ENCODE measurements at regions not wholly inside any gene's neighbourhood (a gene's known extent, or its start where the extent isn't known, plus 50 kb on each side); places are given as distances from the start of the nearest gene placed in this dataset.

GRCh38 chr9:8254541-8254940, 455.0 kb upstream of the DMAC1 start:
- Histone ChIP-seq H3K4me3 (ENCODE audit: low read depth, low read length) (no peak overlapping the region), H3K27me3 (ENCODE audit: control insufficient read depth, insufficient read depth, low read length) (no peaks in the 10 kb centered on the region), H3K36me3 (ENCODE audit: control insufficient read depth, insufficient read depth, low read length) (no peaks in the 10 kb centered on the region)
- DNase-seq (ENCODE audit: low read depth) (no peak), FAIRE-seq (no peak)
- no peak for TF ChIP-seq CTCF (IDR thresholded peaks at IDR 0.05; ENCODE audit: insufficient read depth, low read length, severe bottlenecking)

GRCh38 chr9:8252445-8252844, 452.9 kb upstream of the DMAC1 start:
- TF ChIP-seq CTCF (IDR thresholded peaks at IDR 0.05; ENCODE audit: insufficient read depth, low read length, severe bottlenecking) = no peak
- FAIRE-seq = no peak

GRCh38 chr9:8251566-8251965, 452.0 kb upstream of the DMAC1 start:
- Histone ChIP-seq H3K4me3 (ENCODE audit: low read depth, low read length) (no peak overlapping the region), H3K36me3 (ENCODE audit: control insufficient read depth, insufficient read depth, low read length) (no peaks in the 10 kb centered on the region), H3K27me3 (ENCODE audit: control insufficient read depth, insufficient read depth, low read length) (no peaks in the 10 kb centered on the region)
- no peak for DNase-seq (ENCODE audit: low read depth)
- FAIRE-seq = peak; percentile 7
- TF ChIP-seq CTCF (IDR thresholded peaks at IDR 0.05; ENCODE audit: insufficient read depth, low read length, severe bottlenecking) = no peak

More at GRCh38 chr9:8252445-8252844, 452.9 kb upstream of the DMAC1 start:
- Histone ChIP-seq H3K36me3 (ENCODE audit: control insufficient read depth, insufficient read depth, low read length) (no peaks in the 10 kb centered on the region), H3K4me3 (ENCODE audit: low read depth, low read length) (no peak overlapping the region), H3K27me3 (ENCODE audit: control insufficient read depth, insufficient read depth, low read length) (no peaks in the 10 kb centered on the region)
- DNase-seq (ENCODE audit: low read depth) = no peak

GRCh38 chr9:8244505-8245092, 445.0 kb upstream of the DMAC1 start:
- no peak for FAIRE-seq

GRCh38 chr9:8241201-8241600, 441.6 kb upstream of the DMAC1 start:
- DNase-seq (ENCODE audit: low read depth) (no peak), FAIRE-seq (no peak)
- TF ChIP-seq CTCF (IDR thresholded peaks at IDR 0.05; ENCODE audit: insufficient read depth, low read length, severe bottlenecking) = no peak
- Histone ChIP-seq H3K36me3 (ENCODE audit: control insufficient read depth, insufficient read depth, low read length) (no peaks in the 10 kb centered on the region), H3K27me3 (ENCODE audit: control insufficient read depth, insufficient read depth, low read length) (no peaks in the 10 kb centered on the region), H3K4me3 (ENCODE audit: low read depth, low read length) (no peak overlapping the region)

More at GRCh38 chr9:8244505-8245092, 445.0 kb upstream of the DMAC1 start:
- no peak overlapping the region for H3K4me3 ChIP-seq (ENCODE audit: low read depth, low read length)
- no peaks in the 10 kb centered on the region for H3K27me3 ChIP-seq (ENCODE audit: control insufficient read depth, insufficient read depth, low read length)
- TF ChIP-seq CTCF (IDR thresholded peaks at IDR 0.05; ENCODE audit: insufficient read depth, low read length, severe bottlenecking) = no peak
- no peaks in the 10 kb centered on the region for H3K36me3 ChIP-seq (ENCODE audit: control insufficient read depth, insufficient read depth, low read length)
- no peak for DNase-seq (ENCODE audit: low read depth)

- H3K4me3 ChIP-seq (ENCODE audit: low read depth, low read length) = no peak overlapping the region
- FAIRE-seq (no peak), DNase-seq (ENCODE audit: low read depth) (no peak)
- TF ChIP-seq CTCF (IDR thresholded peaks at IDR 0.05; ENCODE audit: insufficient read depth, low read length, severe bottlenecking) = no peak
- H3K36me3 ChIP-seq (ENCODE audit: control insufficient read depth, insufficient read depth, low read length) = no peaks in the 10 kb centered on the region
- H3K27me3 ChIP-seq (ENCODE audit: control insufficient read depth, insufficient read depth, low read length) = no peaks in the 10 kb centered on the region
These were observed 437.5 kb upstream of the DMAC1 start for GRCh38 chr9:8237096-8237495.

Data from bronchial epithelial cell (primary cell).